ENCODE measurements at regions not wholly inside any gene's neighbourhood (a gene's known extent, or its start where the extent isn't known, plus 50 kb on each side); places are given as distances from the start of the nearest gene placed in this dataset.

DNA sequence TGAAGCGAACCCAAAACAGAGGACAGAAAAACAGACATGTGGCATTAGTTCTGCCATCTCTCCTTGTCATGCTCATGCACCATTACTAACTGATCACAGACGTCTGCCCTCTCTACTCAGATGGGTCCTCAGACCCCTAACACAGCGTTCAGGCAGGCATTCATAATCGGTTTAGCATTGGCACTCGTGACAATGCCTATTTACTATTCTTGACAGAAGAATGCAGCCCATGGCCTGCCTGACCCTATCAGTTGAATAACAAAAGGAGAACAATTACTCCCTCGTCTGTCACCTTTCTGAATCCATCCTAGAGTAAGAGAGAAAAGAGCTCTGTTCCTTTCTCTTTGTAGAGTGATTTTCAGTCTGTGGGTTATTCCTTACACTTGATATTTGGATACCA is 194.6 kb upstream of the PHYHIPL start:
- H3K4me3 Mint-ChIP-seq (ENCODE audit: unreplicated experiment), result no peak overlapping the region
- no peak for DNase-seq (ENCODE audit: unreplicated experiment)
- H3K4me1 Mint-ChIP-seq (ENCODE audit: insufficient read depth, unreplicated experiment), result no peaks in the 10 kb centered on the region
- H3K27ac Mint-ChIP-seq (ENCODE audit: low read depth, unreplicated experiment), result no peak overlapping the region
- TF ChIP-seq, protein P1, sequence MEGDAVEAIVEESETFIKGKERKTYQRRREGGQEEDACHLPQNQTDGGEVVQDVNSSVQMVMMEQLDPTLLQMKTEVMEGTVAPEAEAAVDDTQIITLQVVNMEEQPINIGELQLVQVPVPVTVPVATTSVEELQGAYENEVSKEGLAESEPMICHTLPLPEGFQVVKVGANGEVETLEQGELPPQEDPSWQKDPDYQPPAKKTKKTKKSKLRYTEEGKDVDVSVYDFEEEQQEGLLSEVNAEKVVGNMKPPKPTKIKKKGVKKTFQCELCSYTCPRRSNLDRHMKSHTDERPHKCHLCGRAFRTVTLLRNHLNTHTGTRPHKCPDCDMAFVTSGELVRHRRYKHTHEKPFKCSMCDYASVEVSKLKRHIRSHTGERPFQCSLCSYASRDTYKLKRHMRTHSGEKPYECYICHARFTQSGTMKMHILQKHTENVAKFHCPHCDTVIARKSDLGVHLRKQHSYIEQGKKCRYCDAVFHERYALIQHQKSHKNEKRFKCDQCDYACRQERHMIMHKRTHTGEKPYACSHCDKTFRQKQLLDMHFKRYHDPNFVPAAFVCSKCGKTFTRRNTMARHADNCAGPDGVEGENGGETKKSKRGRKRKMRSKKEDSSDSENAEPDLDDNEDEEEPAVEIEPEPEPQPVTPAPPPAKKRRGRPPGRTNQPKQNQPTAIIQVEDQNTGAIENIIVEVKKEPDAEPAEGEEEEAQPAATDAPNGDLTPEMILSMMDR (IDR thresholded peaks at IDR 0.05; ENCODE audit: unreplicated experiment), result no peak
- intact Hi-C loops (cut with micrococcal nuclease), result no loop called here
- ChIA-PET CTCF (interaction anchor here (0.9 to 2.0 kb wide), 3 partner anchors 9 to 30 kb away, joined by 3 to 7 read pairs (median 3); no protein-coding TSS in a partner anchor), POLR2A (no interaction called here)
- H3K36me3 Mint-ChIP-seq (ENCODE audit: insufficient read depth, unreplicated experiment), result no peaks in the 10 kb centered on the region
- H3K9me3 Mint-ChIP-seq (ENCODE audit: unreplicated experiment), result no peaks in the 10 kb centered on the region
- no peaks in the 10 kb centered on the region for H3K27me3 Mint-ChIP-seq (ENCODE audit: insufficient read depth, unreplicated experiment)
- BruUV-seq (replicated peaks), result no TSS peak

DNA sequence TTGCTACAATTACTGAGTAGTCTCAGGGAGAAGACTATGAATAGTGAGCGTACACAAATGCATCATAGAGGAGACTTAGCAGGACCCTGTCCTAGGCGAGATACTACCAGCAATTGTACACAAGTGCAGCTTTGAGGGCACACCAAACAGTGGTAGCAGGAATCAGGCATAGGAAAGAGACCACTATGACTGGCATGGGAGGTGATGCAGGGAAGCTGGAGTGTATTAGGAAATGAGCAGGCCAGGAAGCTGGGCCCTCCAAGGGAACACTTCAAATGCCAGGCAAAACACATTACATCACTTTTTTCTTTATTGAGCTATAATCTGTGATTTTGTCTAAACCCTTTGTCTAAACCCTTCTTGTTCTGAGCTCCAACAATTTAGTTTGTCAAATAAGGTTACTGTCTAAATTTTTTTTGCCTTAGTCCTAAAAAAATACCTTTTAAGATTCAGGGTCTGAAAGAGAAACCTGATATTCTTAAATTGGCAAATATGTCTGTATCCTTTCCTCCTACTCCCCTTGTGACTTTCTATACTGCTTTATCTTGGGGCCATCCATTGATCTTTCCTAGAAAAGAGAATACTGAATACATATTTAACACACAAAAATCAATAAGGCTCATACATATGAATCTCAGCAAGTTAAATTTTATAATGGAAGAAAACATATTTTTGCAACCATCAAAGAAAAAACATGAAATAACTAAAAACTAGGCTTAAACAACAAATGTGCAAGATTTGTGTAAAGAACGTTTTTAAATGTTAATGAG is 193.8 kb upstream of the PHYHIPL start:
- no peak for DNase-seq (ENCODE audit: unreplicated experiment)
- Mint-ChIP-seq H3K27me3 (ENCODE audit: insufficient read depth, unreplicated experiment) (no peaks in the 10 kb centered on the region), H3K4me3 (ENCODE audit: unreplicated experiment) (no peak overlapping the region), H3K36me3 (ENCODE audit: insufficient read depth, unreplicated experiment) (no peaks in the 10 kb centered on the region), H3K27ac (ENCODE audit: low read depth, unreplicated experiment) (no peak overlapping the region), H3K9me3 (ENCODE audit: unreplicated experiment) (no peaks in the 10 kb centered on the region), H3K4me1 (ENCODE audit: insufficient read depth, unreplicated experiment) (no peaks in the 10 kb centered on the region)
- TF ChIP-seq, protein P1 (IDR thresholded peaks at IDR 0.05; ENCODE audit: unreplicated experiment), result no peak
- intact Hi-C loops (cut with micrococcal nuclease), result no loop called here
- POLR2A ChIA-PET, result no interaction called here
- CTCF ChIA-PET, result interaction anchor here (0.9 to 2.0 kb wide), 4 partner anchors 8 to 201 kb away, joined by 3 to 7 read pairs (median 3); no protein-coding TSS in a partner anchor
- no TSS peak for BruUV-seq (replicated peaks)

DNA sequence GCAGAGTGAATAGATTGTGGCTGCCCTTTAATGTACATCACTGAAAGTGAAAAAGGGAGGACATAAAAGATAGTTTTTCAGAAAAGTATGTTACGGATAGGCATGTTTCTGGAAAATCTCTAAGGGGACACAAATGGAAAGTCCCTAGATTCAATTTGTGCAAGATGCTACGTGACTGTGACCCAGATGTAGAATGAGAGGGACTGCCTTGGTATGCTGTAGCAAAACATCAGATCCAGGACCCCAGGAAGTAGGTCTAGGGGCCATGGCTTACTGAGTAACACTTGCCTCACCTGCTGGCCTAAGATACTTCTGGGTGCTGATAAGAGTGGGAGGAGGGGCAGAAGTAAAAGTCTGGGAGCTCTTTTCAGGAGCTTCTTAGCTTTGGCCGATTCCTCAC is 191.2 kb upstream of the PHYHIPL start:
- no peak overlapping the region for H3K27ac Mint-ChIP-seq (ENCODE audit: low read depth, unreplicated experiment)
- H3K36me3 Mint-ChIP-seq (ENCODE audit: insufficient read depth, unreplicated experiment), result no peaks in the 10 kb centered on the region
- BruUV-seq (replicated peaks), result no TSS peak
- no peaks in the 10 kb centered on the region for H3K27me3 Mint-ChIP-seq (ENCODE audit: insufficient read depth, unreplicated experiment)
- no peak for DNase-seq (ENCODE audit: unreplicated experiment)
- intact Hi-C loops (cut with micrococcal nuclease), result no loop called here
- H3K9me3 Mint-ChIP-seq (ENCODE audit: unreplicated experiment), result peaks cover 9% of the 10 kb centered on the region
- no peaks in the 10 kb centered on the region for H3K4me1 Mint-ChIP-seq (ENCODE audit: insufficient read depth, unreplicated experiment)
- H3K4me3 Mint-ChIP-seq (ENCODE audit: unreplicated experiment), result no peak overlapping the region
- POLR2A ChIA-PET, result no interaction called here
- TF ChIP-seq, protein P1 (IDR thresholded peaks at IDR 0.05; ENCODE audit: unreplicated experiment), result no peak
- CTCF ChIA-PET, result interaction anchor here (2.2 kb wide), 1 partner anchor 33 kb away, joined by 4 read pairs; no protein-coding TSS in a partner anchor

DNA sequence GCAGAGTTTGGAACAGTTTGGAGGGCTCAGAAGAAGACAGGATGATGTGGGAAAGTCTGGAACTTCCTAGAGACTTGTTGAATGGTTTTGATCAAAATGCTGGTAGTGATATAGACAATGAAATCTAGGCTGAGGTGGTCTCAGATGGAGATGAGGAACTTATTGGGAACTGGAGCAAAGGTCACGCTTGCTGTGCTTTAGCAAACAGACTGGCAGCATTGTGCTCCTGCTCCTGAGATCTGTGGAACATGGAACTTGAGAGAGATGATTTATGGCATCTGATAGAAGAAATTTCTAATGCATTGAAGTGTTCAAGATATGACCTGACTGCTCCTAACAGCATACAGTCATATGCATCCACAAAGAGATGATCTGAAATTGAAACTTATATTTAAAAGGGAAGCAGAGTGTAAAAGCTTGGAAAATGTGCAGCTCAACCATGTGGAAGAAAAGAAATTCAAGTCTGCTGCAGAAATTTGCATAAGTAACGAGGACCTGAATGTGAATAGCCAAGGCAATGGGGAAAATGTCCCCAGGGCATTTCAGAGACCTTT is 186.9 kb upstream of the PHYHIPL start:
- CTCF ChIA-PET, result interaction anchor here (0.6 kb wide), 1 partner anchor 88 kb away, joined by 3 read pairs; no protein-coding TSS in a partner anchor
- intact Hi-C loops (cut with micrococcal nuclease), result no loop called here
- Mint-ChIP-seq H3K36me3 (ENCODE audit: insufficient read depth, unreplicated experiment) (no peaks in the 10 kb centered on the region), H3K4me3 (ENCODE audit: unreplicated experiment) (no peak overlapping the region), H3K4me1 (ENCODE audit: insufficient read depth, unreplicated experiment) (no peaks in the 10 kb centered on the region), H3K27me3 (ENCODE audit: insufficient read depth, unreplicated experiment) (no peaks in the 10 kb centered on the region), H3K27ac (ENCODE audit: low read depth, unreplicated experiment) (no peak overlapping the region), H3K9me3 (ENCODE audit: unreplicated experiment) (peaks cover 9% of the 10 kb centered on the region)
- POLR2A ChIA-PET, result interaction anchor here (1.5 kb wide), 1 partner anchor 9 kb away, joined by 4 read pairs; no protein-coding TSS in a partner anchor
- BruUV-seq (replicated peaks), result no TSS peak
- TF ChIP-seq, protein P1 (IDR thresholded peaks at IDR 0.05; ENCODE audit: unreplicated experiment), result no peak
- DNase-seq (ENCODE audit: unreplicated experiment), result no peak
